Hippocampal formation (tissue), 2 donors: ENCODE measurements at regions not wholly inside any gene's neighbourhood (a gene's known extent, or its start where the extent isn't known, plus 50 kb on each side); places are given as distances from the start of the nearest gene placed in this dataset.
"Not testable (repeated sequence)": the region's sequence is repeated elsewhere in the genome, so short reads cannot be mapped to it uniquely, and the experiment has no call there.

Source experiments
- DNase-seq, 2 donors: peaks; one replicate each; lab custom pipeline; 2025; lab: John Stamatoyannopoulos, UW

DNA sequence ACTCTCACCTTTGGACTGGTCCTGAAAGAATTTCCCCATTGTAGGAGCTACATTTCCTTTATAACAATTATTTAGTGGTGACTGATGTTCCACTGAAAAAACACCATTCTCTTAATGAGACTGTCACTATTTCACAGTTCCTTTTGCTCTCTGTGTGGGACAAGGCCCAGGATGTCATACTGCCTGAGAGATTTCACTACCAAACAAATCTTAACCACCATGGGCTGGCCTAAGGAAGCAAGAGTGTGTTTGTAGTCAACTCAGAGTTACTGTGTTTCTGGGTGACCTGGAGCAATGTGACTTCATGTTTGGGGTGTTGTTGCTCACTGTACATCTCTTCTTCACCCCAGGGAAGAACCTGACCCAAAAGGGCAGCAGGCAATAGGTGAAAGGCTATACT lies 50.1 kb upstream of the ZNF608 start:
- no peak for DNase-seq

- no peak for DNase-seq
Measured at GRCh38 chr5:124797665-124798087, 51.2 kb upstream of the ZNF608 start.

DNA sequence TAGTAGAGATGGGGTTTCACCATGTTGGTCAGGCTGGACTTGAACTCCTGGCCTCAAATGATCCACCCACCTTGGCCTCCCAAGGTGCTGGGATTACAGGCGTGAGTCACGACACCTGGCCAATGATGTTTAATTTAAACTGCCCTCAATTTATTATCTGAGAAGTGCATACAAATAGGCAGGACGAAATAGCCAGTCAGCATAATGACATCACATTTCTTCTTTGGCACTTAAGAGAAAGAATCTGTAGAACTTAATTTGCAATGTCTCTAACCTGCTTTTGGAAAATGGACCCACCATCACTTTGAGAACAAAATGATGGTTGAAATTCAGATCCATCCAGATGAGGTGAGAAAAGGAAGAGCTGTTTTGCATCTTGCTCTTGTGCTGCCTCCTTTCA lies 52.5 kb upstream of the ZNF608 start:
- DNase-seq = no peak

DNA sequence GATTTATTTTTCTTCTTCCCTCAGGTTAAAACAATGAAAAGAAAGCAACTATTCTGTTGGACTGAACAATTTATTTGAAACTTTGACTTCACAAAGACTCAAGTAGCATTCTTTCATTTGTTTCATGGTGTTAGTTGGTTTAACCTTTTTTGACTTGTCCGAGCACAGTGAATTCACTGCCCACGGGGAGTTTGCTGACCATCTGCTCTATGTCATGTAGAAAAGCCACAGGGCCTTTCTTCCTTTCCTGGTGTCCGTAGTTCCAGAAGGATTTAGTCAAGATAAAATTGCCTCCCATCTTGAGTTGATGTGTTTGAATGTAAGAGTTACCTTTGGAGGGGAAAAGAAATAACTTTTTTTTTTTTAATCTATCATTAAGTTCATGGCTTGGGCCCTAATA lies 55.1 kb upstream of the ZNF608 start:
- no peak for DNase-seq

GRCh38 chr5:124803617-124804323 lies 57.3 kb upstream of the ZNF608 start:
- no peak for DNase-seq

DNA sequence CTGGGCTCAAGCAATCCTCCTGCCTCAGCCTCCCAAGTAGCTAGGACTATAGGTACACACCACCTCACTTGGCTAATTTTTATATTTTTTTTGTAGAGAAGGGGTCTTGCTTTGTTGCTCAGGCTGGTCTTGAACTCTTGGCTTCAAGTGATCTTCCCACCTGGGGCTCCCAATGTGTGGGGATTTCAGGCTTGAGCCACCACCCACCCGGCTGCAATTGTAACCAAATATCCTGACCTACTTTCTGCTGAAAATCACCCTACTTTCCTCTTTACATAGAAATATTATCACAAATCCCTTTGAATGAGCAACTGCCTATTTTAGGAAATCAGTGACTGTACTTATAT lies 59.6 kb upstream of the ZNF608 start:
- no peak for DNase-seq

GRCh38 chr5:124806373-124807077 lies 60.1 kb upstream of the ZNF608 start:
- DNase-seq = peak in 1 of 2 donors; percentile 8

DNA sequence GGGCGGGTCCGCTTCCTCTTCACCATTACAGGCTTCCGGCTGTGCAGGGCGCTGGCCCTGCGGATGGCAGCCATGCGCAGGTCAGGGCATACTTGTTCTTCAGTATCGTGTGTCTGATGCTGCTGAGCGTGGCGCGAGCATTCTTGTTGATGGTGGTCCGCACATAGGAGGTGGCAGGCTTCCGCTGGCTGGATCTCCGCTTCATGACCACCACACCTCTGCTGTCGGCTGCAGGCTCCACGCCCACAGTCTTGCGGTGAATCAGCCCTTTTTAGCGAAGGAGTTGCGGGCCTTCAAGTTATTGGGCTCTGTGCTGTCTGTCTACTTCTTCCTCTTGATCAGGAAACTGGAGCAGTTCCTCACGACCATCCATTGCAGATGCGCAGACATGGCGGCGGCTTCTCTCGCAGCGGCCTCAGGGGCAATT lies 62.4 kb upstream of the ZNF608 start:
- no peak for DNase-seq

DNA sequence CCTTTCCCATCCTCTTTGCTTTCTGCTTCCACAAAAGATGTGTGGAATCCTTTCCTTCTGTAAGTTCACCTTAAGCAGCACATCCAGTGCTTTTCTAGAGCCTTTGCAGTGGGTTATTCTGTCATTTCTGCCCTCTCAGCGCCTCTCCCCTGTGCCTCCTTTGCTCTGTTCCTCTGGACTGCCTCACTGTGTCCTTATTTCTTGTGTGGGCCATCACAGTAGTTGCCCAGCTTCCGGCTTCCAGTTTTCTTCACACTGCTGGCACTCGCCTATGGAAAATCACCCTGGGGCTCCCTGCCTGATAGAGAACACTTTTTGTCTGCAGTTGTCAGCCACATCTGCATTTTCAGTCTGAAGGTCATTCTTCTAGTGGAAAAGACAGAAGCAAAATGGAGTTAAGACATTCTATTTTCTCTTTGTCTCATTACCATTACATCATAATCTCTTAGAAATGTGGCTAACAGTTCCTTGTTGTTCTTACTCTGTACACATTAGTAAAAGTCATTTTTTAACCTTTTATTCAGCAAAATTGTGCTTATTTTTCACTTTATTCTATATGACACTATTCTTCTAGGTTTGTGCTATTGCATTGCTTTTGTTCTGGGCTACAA lies 64.1 kb upstream of the ZNF608 start:
- DNase-seq = no peak

- no peak for DNase-seq
Measured at GRCh38 chr5:124812771-124813358, 66.4 kb upstream of the ZNF608 start.

- DNase-seq = no peak
Measured at GRCh38 chr5:124816381-124816780, 69.9 kb upstream of the ZNF608 start.

DNA sequence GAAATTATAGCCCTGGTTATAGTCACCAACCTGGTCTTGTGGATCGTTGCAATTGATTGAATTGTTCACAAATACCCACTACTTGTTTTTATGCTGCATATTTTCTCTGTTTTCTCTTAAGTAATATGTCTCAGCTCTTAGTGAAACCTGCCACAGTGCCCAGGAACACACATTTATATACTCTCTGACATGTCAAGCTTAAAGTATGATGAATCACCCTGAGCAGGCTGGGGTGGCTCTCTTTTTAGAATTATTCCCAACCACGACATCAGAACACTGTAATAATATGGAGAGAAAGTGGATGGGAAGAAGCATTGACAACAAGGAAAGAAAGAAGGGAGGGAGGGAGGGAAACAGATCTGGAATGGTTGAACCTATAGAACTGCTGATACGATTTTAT lies 72.8 kb upstream of the ZNF608 start:
- DNase-seq = no peak

- no peak for DNase-seq
Measured at GRCh38 chr5:124822647-124823046, 76.2 kb upstream of the ZNF608 start.

DNA sequence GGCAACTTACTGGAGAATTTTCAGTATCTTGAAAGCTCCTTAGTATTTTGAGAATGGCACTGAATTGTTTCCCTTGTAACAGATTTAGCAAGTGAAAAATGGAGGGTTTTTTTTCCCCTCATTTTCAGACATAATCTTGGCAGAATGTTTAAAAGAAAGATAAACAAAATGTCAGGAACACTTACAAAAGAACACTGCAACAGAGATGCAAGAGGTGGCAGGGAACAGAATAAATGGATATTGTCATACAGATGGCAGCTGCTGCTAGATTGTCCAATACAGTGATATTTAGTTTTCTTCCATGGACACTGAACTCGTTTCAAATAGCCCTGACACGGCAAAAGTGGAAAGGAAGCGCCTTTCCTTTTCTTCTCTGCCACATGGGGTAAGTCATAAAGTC lies 76.9 kb upstream of the ZNF608 start:
- DNase-seq = no peak

DNA sequence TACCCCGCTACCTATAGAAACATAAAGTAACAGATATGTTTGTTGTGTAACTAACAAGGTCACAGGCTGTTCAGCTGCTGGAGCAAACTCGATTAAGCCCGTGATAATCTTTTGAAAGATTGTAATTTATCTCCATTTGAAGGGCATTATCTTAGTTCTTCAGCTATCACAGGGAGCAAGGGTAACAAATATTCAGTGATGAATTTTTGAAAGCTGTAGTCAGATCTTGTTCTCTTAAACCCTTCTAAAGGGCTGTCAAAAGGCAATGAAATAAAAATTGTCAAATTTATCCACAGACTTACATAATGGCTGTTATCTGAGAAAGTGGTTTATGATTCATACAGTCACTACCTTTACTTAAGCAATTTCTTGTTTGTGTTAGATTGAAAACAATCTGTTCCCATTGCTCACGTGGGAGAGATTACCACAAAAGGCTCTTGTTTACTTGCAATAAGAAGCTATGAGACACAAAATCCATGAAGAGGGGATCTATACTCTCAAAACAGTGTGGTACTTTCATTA lies 78.3 kb upstream of the ZNF608 start:
- DNase-seq = no peak

DNA sequence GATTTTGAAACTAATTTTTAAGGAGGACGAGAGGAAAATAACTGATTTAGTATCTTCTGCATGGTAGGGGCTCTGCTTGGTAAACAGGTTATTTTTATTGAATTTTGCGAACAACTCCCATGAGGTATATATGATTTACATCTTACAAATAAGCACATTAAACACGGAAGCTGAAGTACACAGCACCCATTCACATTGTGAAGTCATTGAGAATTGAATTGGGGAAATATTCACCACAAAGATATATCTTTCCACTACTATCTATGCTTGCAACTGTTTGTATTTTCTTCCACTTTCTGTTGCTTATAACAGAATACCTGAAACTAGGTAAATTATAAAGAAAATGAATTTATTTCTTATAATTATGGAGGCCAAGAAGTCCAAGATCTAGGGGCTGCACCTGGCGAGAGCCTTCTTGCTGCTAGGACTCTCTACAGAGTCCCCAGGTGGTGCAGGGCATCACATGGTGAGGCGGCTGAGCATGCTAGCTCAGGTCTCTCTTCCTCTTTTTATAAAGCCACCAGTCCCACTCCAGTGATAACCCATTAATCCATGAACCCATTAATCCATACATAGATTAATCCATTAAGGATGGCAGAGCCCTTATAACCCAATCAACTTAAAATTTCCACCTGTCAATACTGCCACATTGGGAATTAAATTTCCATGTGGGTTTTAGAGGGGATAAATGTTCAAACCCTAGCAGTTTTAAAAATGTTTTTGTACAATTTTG lies 79.0 kb upstream of the ZNF608 start:
- DNase-seq = no peak

DNA sequence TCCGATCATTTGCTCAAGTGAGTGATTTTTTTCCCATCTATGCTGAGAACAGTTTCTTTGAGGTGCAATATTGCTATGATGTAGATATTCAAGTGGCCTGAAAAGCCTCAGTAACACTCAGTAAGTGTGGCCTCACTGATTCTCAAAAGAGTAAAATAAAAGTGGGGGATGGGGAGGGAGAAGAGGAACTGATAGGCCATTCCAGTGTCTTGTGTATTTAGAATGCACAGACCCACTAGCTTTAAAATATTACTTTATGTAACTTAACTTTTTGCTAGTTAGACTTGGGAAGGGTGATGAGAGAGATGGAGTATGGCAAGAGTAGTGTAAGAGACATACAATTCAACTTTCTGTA lies 79.5 kb upstream of the ZNF608 start:
- no peak for DNase-seq

- DNase-seq = no peak
Measured at GRCh38 chr5:124828731-124829234, 82.3 kb upstream of the ZNF608 start.

GRCh38 chr5:124831687-124832240 lies 85.3 kb upstream of the ZNF608 start:
- DNase-seq = no peak

- DNase-seq = no peak
Measured at GRCh38 chr5:124832510-124832909, 86.1 kb upstream of the ZNF608 start.

GRCh38 chr5:124836314-124836713 lies 89.9 kb upstream of the ZNF608 start:
- DNase-seq = not testable (repeated sequence)
